ENCODE measurements at regions not wholly inside any gene's neighbourhood (a gene's known extent, or its start where the extent isn't known, plus 50 kb on each side); places are given as distances from the start of the nearest gene placed in this dataset.

DNA sequence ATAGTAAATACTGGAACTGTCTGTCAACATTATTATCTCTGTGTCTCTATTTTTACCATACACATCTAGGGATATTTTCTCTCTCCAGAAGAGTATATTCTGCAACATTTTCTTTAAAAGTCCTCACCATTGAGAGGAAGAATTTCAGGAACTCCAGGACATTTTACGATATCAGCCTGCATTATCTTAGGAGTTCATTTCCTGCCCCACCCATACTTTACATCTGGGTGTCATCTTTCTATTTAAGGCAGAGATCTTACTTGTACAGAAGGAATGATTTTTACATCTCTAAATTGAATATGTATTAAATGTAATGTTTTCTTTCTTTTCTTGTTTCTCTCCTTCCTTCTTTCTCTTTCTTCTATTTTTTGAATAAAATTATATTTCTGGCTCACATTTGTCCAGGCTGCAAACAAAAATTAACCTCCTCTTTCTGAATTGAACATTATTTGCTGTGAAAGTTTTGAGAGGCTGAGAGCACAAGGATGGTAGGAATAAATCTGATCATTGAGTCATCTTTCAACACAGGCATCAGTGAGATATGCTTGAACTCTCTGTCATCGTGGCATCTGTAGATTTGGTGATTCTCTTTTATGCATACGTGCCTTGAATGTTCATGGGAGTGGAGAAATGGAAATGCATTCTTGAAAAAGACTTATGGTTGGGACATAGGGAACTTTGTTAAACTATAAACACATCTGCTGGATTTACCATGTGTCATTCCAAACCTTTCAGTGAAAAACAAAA is 753.6 kb downstream of the SLC16A7 start:
- DNase-seq, result no peak
- Histone ChIP-seq H3K27ac (ENCODE audit: low read length) (no peak overlapping the region), H3K4me1 (ENCODE audit: control insufficient read depth, insufficient read depth, low read length) (no peaks in the 10 kb centered on the region), H3K4me3 (ENCODE audit: low read length) (no peak overlapping the region), H3K36me3 (ENCODE audit: control insufficient read depth, insufficient read depth, low read length) (no peaks in the 10 kb centered on the region), H3K27me3 (ENCODE audit: control insufficient read depth, insufficient read depth, low read length) (no peaks in the 10 kb centered on the region), H3K9me3 (ENCODE audit: control insufficient read depth, low read depth, low read length) (no peaks in the 10 kb centered on the region)
- 100% methylated on average over 1 of the region's 3 CpGs for WGBS (ENCODE audit: insufficient coverage, low lambda C conversion rate)

GRCh38 chr12:60387356-60387755 is 791.5 kb downstream of the SLC16A7 start:
- H3K4me3 ChIP-seq (ENCODE audit: low read length), result no peak overlapping the region
- no CpG with 5 or more reads among the region's 12 CpGs for WGBS (ENCODE audit: insufficient coverage, low lambda C conversion rate)
- no peaks in the 10 kb centered on the region for H3K36me3 ChIP-seq (ENCODE audit: control insufficient read depth, insufficient read depth, low read length)
- H3K9me3 ChIP-seq (ENCODE audit: control insufficient read depth, low read depth, low read length), result peaks cover 4% of the 10 kb centered on the region
- H3K27ac ChIP-seq (ENCODE audit: low read length), result no peak overlapping the region
- no peak for DNase-seq
- H3K4me1 ChIP-seq (ENCODE audit: control insufficient read depth, insufficient read depth, low read length), result no peaks in the 10 kb centered on the region
- H3K27me3 ChIP-seq (ENCODE audit: control insufficient read depth, insufficient read depth, low read length), result no peaks in the 10 kb centered on the region

DNA sequence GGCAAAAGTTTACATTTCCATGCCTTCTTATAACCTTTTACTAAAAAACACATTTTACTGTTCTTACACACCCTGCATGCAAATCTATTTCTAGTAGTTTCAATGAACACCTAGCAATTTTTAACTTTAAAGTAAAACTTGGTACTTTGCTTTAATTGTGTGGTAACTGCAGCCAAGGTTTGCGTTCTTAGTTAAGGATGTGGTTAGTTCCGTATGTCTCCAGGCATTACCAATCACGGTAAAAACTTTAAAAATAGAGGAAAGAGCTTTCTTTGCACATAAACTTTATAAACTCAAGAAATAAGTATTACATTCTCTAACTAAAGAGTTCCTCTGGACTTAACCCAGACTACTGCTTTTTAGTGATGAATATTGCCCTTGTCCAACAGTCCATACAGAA is 795.2 kb downstream of the SLC16A7 start:
- H3K36me3 ChIP-seq (ENCODE audit: control insufficient read depth, insufficient read depth, low read length), result no peaks in the 10 kb centered on the region
- WGBS (ENCODE audit: insufficient coverage, low lambda C conversion rate), result 85% methylated on average over 2 of the region's 3 CpGs
- H3K4me3 ChIP-seq (ENCODE audit: low read length), result no peak overlapping the region
- DNase-seq, result no peak
- no peaks in the 10 kb centered on the region for H3K4me1 ChIP-seq (ENCODE audit: control insufficient read depth, insufficient read depth, low read length)
- H3K27ac ChIP-seq (ENCODE audit: low read length), result no peak overlapping the region
- H3K9me3 ChIP-seq (ENCODE audit: control insufficient read depth, low read depth, low read length), result peaks cover 4% of the 10 kb centered on the region
- no peaks in the 10 kb centered on the region for H3K27me3 ChIP-seq (ENCODE audit: control insufficient read depth, insufficient read depth, low read length)

DNA sequence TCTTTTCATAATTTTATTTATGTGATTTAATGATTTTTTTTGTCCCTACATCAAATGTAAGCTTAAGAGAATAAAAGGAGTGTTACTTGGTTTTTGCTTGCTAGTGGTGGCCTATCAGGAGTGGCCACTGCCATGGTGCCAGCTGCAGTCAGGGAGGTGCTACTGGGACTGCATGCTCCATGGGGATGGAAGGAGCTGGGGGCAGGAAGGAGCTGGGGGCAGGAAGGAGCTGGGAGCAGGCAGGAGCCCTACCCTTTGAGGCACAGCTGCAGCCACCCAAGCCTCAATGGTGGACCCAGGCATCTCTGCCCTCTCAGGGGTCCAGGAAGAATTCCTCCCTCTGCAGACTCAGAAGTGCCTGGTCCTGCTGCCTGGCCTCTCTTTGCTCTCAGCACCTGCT is 796.0 kb downstream of the SLC16A7 start:
- no peaks in the 10 kb centered on the region for H3K36me3 ChIP-seq (ENCODE audit: control insufficient read depth, insufficient read depth, low read length)
- no peak overlapping the region for H3K27ac ChIP-seq (ENCODE audit: low read length)
- no peaks in the 10 kb centered on the region for H3K4me1 ChIP-seq (ENCODE audit: control insufficient read depth, insufficient read depth, low read length)
- H3K4me3 ChIP-seq (ENCODE audit: low read length), result no peak overlapping the region
- no peak for DNase-seq
- peaks cover 4% of the 10 kb centered on the region for H3K9me3 ChIP-seq (ENCODE audit: control insufficient read depth, low read depth, low read length)
- no peaks in the 10 kb centered on the region for H3K27me3 ChIP-seq (ENCODE audit: control insufficient read depth, insufficient read depth, low read length)

- Histone ChIP-seq H3K4me1 (ENCODE audit: control insufficient read depth, insufficient read depth, low read length) (no peaks in the 10 kb centered on the region), H3K27ac (ENCODE audit: low read length) (no peak overlapping the region), H3K4me3 (ENCODE audit: low read length) (no peak overlapping the region), H3K36me3 (ENCODE audit: control insufficient read depth, insufficient read depth, low read length) (no peaks in the 10 kb centered on the region), H3K27me3 (ENCODE audit: control insufficient read depth, insufficient read depth, low read length) (no peaks in the 10 kb centered on the region), H3K9me3 (ENCODE audit: control insufficient read depth, low read depth, low read length) (no peaks in the 10 kb centered on the region)
- no CpG with 5 or more reads among the region's 5 CpGs for WGBS (ENCODE audit: insufficient coverage, low lambda C conversion rate)
- DNase-seq, result no peak
Observed at GRCh38 chr12:60393093-60393492, 797.3 kb downstream of the SLC16A7 start.

GRCh38 chr12:60394665-60395064 is 798.8 kb downstream of the SLC16A7 start:
- Histone ChIP-seq H3K36me3 (ENCODE audit: control insufficient read depth, insufficient read depth, low read length) (no peaks in the 10 kb centered on the region), H3K27me3 (ENCODE audit: control insufficient read depth, insufficient read depth, low read length) (no peaks in the 10 kb centered on the region), H3K9me3 (ENCODE audit: control insufficient read depth, low read depth, low read length) (no peaks in the 10 kb centered on the region), H3K4me1 (ENCODE audit: control insufficient read depth, insufficient read depth, low read length) (no peaks in the 10 kb centered on the region), H3K4me3 (ENCODE audit: low read length) (no peak overlapping the region), H3K27ac (ENCODE audit: low read length) (no peak overlapping the region)
- no peak for DNase-seq
- WGBS (ENCODE audit: insufficient coverage, low lambda C conversion rate), result 100% methylated on average over 1 of the region's 2 CpGs

GRCh38 chr12:60398547-60398946 is 802.7 kb downstream of the SLC16A7 start:
- DNase-seq, result no peak
- no peaks in the 10 kb centered on the region for H3K27me3 ChIP-seq (ENCODE audit: control insufficient read depth, insufficient read depth, low read length)
- no peaks in the 10 kb centered on the region for H3K9me3 ChIP-seq (ENCODE audit: control insufficient read depth, low read depth, low read length)
- H3K27ac ChIP-seq (ENCODE audit: low read length), result no peak overlapping the region
- WGBS (ENCODE audit: insufficient coverage, low lambda C conversion rate), result no CpG with 5 or more reads among the region's 1 CpG
- no peaks in the 10 kb centered on the region for H3K4me1 ChIP-seq (ENCODE audit: control insufficient read depth, insufficient read depth, low read length)
- no peak overlapping the region for H3K4me3 ChIP-seq (ENCODE audit: low read length)
- no peaks in the 10 kb centered on the region for H3K36me3 ChIP-seq (ENCODE audit: control insufficient read depth, insufficient read depth, low read length)

GRCh38 chr12:60399064-60399463 is 803.2 kb downstream of the SLC16A7 start:
- WGBS (ENCODE audit: insufficient coverage, low lambda C conversion rate), result 100% methylated on average over 5 of the region's 5 CpGs
- no peaks in the 10 kb centered on the region for H3K9me3 ChIP-seq (ENCODE audit: control insufficient read depth, low read depth, low read length)

DNA sequence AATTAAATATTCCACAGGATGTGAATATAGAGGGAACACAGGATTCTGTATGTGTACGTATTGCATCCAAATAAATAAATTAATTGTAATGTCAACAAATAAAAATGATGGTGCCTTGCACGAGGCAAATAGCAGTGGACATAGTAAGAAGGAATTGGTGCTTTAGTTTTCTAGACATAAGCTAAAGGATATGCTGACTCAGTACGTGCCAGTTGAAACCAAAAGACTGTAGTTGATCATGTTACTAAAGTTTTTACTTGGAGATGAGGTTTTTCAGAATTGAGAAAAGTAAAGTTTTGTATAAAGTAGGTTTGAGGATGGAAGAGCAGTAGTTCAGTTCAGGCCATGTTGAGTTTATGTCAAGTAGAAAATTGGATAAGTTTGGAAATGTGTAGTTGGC is 807.2 kb downstream of the SLC16A7 start:
- WGBS (ENCODE audit: insufficient coverage, low lambda C conversion rate), result 90% methylated on average over 2 of the region's 3 CpGs

More at GRCh38 chr12:60399064-60399463, 803.2 kb downstream of the SLC16A7 start:
- Histone ChIP-seq H3K27ac (ENCODE audit: low read length) (no peak overlapping the region), H3K4me3 (ENCODE audit: low read length) (no peak overlapping the region), H3K36me3 (ENCODE audit: control insufficient read depth, insufficient read depth, low read length) (no peaks in the 10 kb centered on the region), H3K27me3 (ENCODE audit: control insufficient read depth, insufficient read depth, low read length) (no peaks in the 10 kb centered on the region), H3K4me1 (ENCODE audit: control insufficient read depth, insufficient read depth, low read length) (no peaks in the 10 kb centered on the region)
- DNase-seq, result no peak

GRCh38 chr12:60415351-60415750 is 819.5 kb downstream of the SLC16A7 start:
- H3K9me3 ChIP-seq (ENCODE audit: control insufficient read depth, low read depth, low read length), result peaks cover 5% of the 10 kb centered on the region
- no peak overlapping the region for H3K4me3 ChIP-seq (ENCODE audit: low read length)
- no peaks in the 10 kb centered on the region for H3K4me1 ChIP-seq (ENCODE audit: control insufficient read depth, insufficient read depth, low read length)
- WGBS (ENCODE audit: insufficient coverage, low lambda C conversion rate), result 100% methylated on average over 1 of the region's 1 CpG
- H3K27ac ChIP-seq (ENCODE audit: low read length), result peak overlapping the region; percentile 49
- DNase-seq, result peak; percentile 6 to 13
- H3K36me3 ChIP-seq (ENCODE audit: control insufficient read depth, insufficient read depth, low read length), result no peaks in the 10 kb centered on the region
- no peaks in the 10 kb centered on the region for H3K27me3 ChIP-seq (ENCODE audit: control insufficient read depth, insufficient read depth, low read length)

More for the DNA sequence above, 807.2 kb downstream of the SLC16A7 start:
- Histone ChIP-seq H3K4me3 (ENCODE audit: low read length) (no peak overlapping the region), H3K9me3 (ENCODE audit: control insufficient read depth, low read depth, low read length) (no peaks in the 10 kb centered on the region), H3K27ac (ENCODE audit: low read length) (no peak overlapping the region), H3K4me1 (ENCODE audit: control insufficient read depth, insufficient read depth, low read length) (no peaks in the 10 kb centered on the region), H3K36me3 (ENCODE audit: control insufficient read depth, insufficient read depth, low read length) (no peaks in the 10 kb centered on the region), H3K27me3 (ENCODE audit: control insufficient read depth, insufficient read depth, low read length) (no peaks in the 10 kb centered on the region)
- no peak for DNase-seq

DNA sequence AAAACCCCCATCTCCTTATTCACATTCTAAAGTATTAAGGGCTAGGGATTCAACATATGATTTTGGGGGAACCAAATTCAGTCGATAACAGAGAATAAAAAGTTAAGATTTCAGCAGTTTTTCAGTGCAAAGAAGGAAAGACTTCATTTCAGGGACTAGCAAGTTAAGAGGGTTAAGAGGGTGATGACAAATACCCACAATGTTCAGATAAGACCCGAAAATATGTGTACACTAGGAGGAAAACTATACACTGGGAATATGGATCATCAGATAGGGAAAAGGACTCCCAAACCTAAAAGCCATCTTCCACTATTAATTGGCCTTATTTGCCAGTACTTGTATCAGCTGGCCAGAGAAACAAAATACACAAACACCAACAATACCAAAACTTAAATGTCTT is 824.2 kb downstream of the SLC16A7 start:
- no peak overlapping the region for H3K27ac ChIP-seq (ENCODE audit: low read length)
- no peaks in the 10 kb centered on the region for H3K4me1 ChIP-seq (ENCODE audit: control insufficient read depth, insufficient read depth, low read length)
- DNase-seq, result no peak
- no CpG with 5 or more reads among the region's 2 CpGs for WGBS (ENCODE audit: insufficient coverage, low lambda C conversion rate)
- H3K4me3 ChIP-seq (ENCODE audit: low read length), result no peak overlapping the region
- H3K36me3 ChIP-seq (ENCODE audit: control insufficient read depth, insufficient read depth, low read length), result no peaks in the 10 kb centered on the region
- H3K27me3 ChIP-seq (ENCODE audit: control insufficient read depth, insufficient read depth, low read length), result no peaks in the 10 kb centered on the region
- peaks cover 8% of the 10 kb centered on the region for H3K9me3 ChIP-seq (ENCODE audit: control insufficient read depth, low read depth, low read length)
